Testis (tissue), 2 donors: ENCODE measurements at regions not wholly inside any gene's neighbourhood (a gene's known extent, or its start where the extent isn't known, plus 50 kb on each side); places are given as distances from the start of the nearest gene placed in this dataset.

ENCODE experiments used
- DNase-seq: peaks from one replicate; pipeline ENCODE4 v3.0.0-alpha.2; 2019
- H3K27ac ChIP-seq, 2 donors: fragments of 200-600 bp; sonication (generic); one replicate each; pipeline ENCODE4 v1.5.1; 2019
- H3K27me3 ChIP-seq: fragments of 200-600 bp; sonication (generic); one replicate; pipeline ENCODE4 v1.5.1; 2019
- H3K36me3 ChIP-seq: fragments of 200-600 bp; sonication (generic); one replicate; pipeline ENCODE4 v1.5.1; 2017; ENCODE audit warnings: low read depth; ENCODE audit errors: missing control alignments
- H3K4me1 ChIP-seq: fragments of 200-600 bp; sonication (generic); one replicate; pipeline ENCODE4 v1.5.1; 2019
- H3K4me3 ChIP-seq, 2 donors: fragments of 200-600 bp; sonication (generic); one replicate each; pipeline ENCODE4 v1.5.1; 2017 to 2019
- H3K9me3 ChIP-seq: fragments of 200-600 bp; sonication (generic); one replicate; pipeline ENCODE4 v1.5.1; 2017
- POLR2A ChIP-seq: fragments of 450-650 bp; IDR thresholded peaks from one replicate; pipeline ENCODE4 v1.6.1; 2017; ENCODE audit warnings: antibody characterized with exemption, mild to moderate bottlenecking, moderate library complexity
- WGBS, 2 donors: methylation state at CpG; one replicate each; pipeline ENCODE4 v1.1.5; 2018; 5-methylcytosine and 5-hydroxymethylcytosine counted together
- intact Hi-C: fragments of 100-400 bp; cut with DNase I; formaldehyde crosslinking; loops from one replicate; pipeline ENCODE4 v1.15.1; 2023; ENCODE audit warnings: low total_unique reads
- TF ChIP-seq, protein P1 (sequence below), 3 experiments: fragments of 450-650 bp in 2 of 3; fragments of 200-600 bp in 1 of 3; sonication (generic) in 1 of 3; IDR thresholded peaks; one replicate each; pipeline ENCODE4 v1.5.1; 2016 to 2019; ENCODE audit warnings: antibody characterized with exemption in 3 of 3, mild to moderate bottlenecking in 2 of 3, moderate library complexity in 1 of 3

DNA sequence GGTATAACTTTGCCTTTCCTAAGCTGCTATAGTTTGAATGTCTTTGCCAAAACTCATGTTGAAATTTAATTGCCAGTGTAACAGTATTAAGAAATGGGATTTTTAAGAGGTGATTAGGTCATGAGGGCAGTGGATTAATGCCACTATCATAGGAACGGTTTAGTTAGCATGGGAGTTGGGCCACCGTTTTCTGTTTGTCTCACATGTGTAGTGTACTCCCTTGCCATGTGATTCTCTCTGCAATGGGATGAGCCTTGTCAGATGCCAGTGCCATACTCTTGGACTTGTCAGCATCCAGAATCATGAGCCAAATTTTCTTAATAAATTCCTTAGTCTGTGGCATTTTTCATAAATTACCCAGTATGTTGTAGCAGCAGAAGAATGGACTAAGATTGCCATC is 388.9 kb upstream of the RGPD4 start:
- Histone ChIP-seq H3K27me3 (no peaks in the 10 kb centered on the region), H3K9me3 (no peaks in the 10 kb centered on the region), H3K36me3 (no peaks in the 10 kb centered on the region), H3K4me1 (no peaks in the 10 kb centered on the region), H3K4me3 (no peak overlapping the region), H3K27ac (no peak overlapping the region)
- WGBS, 2 donors, result 82 to 87% methylated on average over 2 of the region's 2 CpGs
- intact Hi-C loops, result no loop called here
- TF ChIP-seq POLR2A, result no peak
- TF ChIP-seq, protein P1, sequence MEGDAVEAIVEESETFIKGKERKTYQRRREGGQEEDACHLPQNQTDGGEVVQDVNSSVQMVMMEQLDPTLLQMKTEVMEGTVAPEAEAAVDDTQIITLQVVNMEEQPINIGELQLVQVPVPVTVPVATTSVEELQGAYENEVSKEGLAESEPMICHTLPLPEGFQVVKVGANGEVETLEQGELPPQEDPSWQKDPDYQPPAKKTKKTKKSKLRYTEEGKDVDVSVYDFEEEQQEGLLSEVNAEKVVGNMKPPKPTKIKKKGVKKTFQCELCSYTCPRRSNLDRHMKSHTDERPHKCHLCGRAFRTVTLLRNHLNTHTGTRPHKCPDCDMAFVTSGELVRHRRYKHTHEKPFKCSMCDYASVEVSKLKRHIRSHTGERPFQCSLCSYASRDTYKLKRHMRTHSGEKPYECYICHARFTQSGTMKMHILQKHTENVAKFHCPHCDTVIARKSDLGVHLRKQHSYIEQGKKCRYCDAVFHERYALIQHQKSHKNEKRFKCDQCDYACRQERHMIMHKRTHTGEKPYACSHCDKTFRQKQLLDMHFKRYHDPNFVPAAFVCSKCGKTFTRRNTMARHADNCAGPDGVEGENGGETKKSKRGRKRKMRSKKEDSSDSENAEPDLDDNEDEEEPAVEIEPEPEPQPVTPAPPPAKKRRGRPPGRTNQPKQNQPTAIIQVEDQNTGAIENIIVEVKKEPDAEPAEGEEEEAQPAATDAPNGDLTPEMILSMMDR (IDR thresholded peaks at IDR 0.05), result no peak
- DNase-seq, result no peak

- intact Hi-C loops, result no loop called here
- Histone ChIP-seq H3K9me3 (no peaks in the 10 kb centered on the region), H3K36me3 (no peaks in the 10 kb centered on the region), H3K27ac (no peak overlapping the region), H3K4me1 (no peaks in the 10 kb centered on the region), H3K27me3 (no peaks in the 10 kb centered on the region), H3K4me3 (no peak overlapping the region)
- no peak for DNase-seq
- 82 to 89% methylated on average over 1 of the region's 1 CpG for WGBS, 2 donors
- TF ChIP-seq POLR2A, result no peak
- TF ChIP-seq, protein P1 (IDR thresholded peaks at IDR 0.05), result no peak
Measured at GRCh38 chr2:107448160-107448559, 378.5 kb upstream of the RGPD4 start.

DNA sequence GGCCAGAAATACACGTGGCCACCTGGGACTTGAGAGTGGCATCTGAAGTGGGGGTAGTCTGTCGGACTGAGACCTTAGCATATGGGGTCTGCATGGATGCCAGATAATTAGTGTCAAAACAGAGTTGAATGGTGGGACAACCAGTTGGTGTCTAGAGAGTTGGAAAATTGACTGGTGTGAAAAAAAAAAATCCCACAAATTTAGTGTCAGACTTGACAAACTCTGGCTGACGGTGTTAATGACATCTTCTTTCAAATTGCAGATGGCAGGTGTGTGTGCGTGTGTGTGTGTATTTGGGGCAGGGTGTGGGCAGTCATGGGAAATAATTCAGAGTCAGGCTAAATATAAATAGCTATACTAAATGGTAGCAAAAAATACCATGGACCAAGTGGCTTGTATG is 365.4 kb upstream of the RGPD4 start:
- TF ChIP-seq, protein P1 (IDR thresholded peaks at IDR 0.05), result no peak
- TF ChIP-seq POLR2A, result no peak
- intact Hi-C loops, result no loop called here
- Histone ChIP-seq H3K27me3 (no peaks in the 10 kb centered on the region), H3K27ac (no peak overlapping the region), H3K4me1 (peaks cover 2% of the 10 kb centered on the region), H3K9me3 (no peaks in the 10 kb centered on the region), H3K36me3 (no peaks in the 10 kb centered on the region), H3K4me3 (no peak overlapping the region)
- WGBS, 2 donors, result 62% methylated on average over 4 of the region's 4 CpGs
- DNase-seq, result no peak

- Histone ChIP-seq H3K27ac (no peak overlapping the region), H3K4me1 (peaks cover 11% of the 10 kb centered on the region), H3K27me3 (no peaks in the 10 kb centered on the region), H3K36me3 (no peaks in the 10 kb centered on the region), H3K9me3 (no peaks in the 10 kb centered on the region), H3K4me3 (no peak overlapping the region)
- DNase-seq, result no peak
- intact Hi-C loops, result no loop called here
- 93 to 98% methylated on average over 2 of the region's 2 CpGs for WGBS, 2 donors
- TF ChIP-seq, protein P1 (IDR thresholded peaks at IDR 0.05), result no peak
- no peak for TF ChIP-seq POLR2A
Measured at GRCh38 chr2:107462181-107462580, 364.5 kb upstream of the RGPD4 start.

- intact Hi-C loops, result no loop called here
- TF ChIP-seq, protein P1 (IDR thresholded peaks at IDR 0.05), result no peak
- no peak for TF ChIP-seq POLR2A
- H3K4me3 ChIP-seq, result no peak overlapping the region
- 60 to 71% methylated on average over 2 of the region's 2 CpGs for WGBS, 2 donors
- H3K4me1 ChIP-seq, result peaks cover 11% of the 10 kb centered on the region
- no peaks in the 10 kb centered on the region for H3K27me3 ChIP-seq
- no peak overlapping the region for H3K27ac ChIP-seq
- DNase-seq, result no peak
- H3K36me3 ChIP-seq, result no peaks in the 10 kb centered on the region
- no peaks in the 10 kb centered on the region for H3K9me3 ChIP-seq
Measured at GRCh38 chr2:107466241-107466640, 360.5 kb upstream of the RGPD4 start.
